ENCODE measurements at regions not wholly inside any gene's neighbourhood (a gene's known extent, or its start where the extent isn't known, plus 50 kb on each side); places are given as distances from the start of the nearest gene placed in this dataset.

DNA sequence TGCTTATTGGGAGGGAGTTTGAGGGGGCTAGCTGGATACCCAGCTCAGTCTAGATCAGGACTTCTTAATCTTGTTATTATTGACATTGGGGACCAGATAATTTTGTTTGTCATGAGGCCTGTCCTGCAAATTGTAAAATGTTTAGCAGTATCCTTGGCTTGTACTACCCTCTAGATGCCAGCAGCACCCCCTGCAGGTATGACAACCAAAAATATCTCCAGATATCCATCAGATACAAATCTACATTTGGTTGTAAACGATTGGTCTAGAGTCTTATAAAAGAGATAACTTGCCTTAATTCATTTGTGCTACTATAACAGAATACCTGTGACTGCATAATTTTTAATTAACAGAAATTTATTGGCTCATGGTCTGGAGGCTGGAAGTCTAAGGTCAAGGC lies 1232.2 kb downstream of the XPNPEP1 start:
- no peak for TF ChIP-seq EZH2 (IDR thresholded peaks at IDR 0.05; ENCODE audit: borderline replicate concordance, insufficient read depth, low read depth, low read length, poor library complexity, severe bottlenecking)
- TF ChIP-seq, protein P1, sequence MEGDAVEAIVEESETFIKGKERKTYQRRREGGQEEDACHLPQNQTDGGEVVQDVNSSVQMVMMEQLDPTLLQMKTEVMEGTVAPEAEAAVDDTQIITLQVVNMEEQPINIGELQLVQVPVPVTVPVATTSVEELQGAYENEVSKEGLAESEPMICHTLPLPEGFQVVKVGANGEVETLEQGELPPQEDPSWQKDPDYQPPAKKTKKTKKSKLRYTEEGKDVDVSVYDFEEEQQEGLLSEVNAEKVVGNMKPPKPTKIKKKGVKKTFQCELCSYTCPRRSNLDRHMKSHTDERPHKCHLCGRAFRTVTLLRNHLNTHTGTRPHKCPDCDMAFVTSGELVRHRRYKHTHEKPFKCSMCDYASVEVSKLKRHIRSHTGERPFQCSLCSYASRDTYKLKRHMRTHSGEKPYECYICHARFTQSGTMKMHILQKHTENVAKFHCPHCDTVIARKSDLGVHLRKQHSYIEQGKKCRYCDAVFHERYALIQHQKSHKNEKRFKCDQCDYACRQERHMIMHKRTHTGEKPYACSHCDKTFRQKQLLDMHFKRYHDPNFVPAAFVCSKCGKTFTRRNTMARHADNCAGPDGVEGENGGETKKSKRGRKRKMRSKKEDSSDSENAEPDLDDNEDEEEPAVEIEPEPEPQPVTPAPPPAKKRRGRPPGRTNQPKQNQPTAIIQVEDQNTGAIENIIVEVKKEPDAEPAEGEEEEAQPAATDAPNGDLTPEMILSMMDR (IDR thresholded peaks at IDR 0.05): no peak
- Histone ChIP-seq H3K27me3 (replicated peaks in 1 of 4; ENCODE audit: control extremely low read depth in 1 of 4, control insufficient read depth in 3 of 4, insufficient read depth in 4 of 4, low read length in 3 of 4) (no peaks in the 10 kb centered on the region), H3K9ac (ENCODE audit: low read length) (no peak overlapping the region), H3K4me3 (ENCODE audit: control extremely low read depth in 1 of 5, extremely low read depth in 1 of 5, insufficient read depth in 1 of 5, low read depth in 2 of 5, low read length in 4 of 5) (no peak overlapping the region), H4K20me1 (ENCODE audit: control insufficient read depth, insufficient read depth, low read length, poor library complexity, severe bottlenecking) (no peaks in the 10 kb centered on the region), H3K9me3 (ENCODE audit: control extremely low read depth in 1 of 3, control insufficient read depth in 2 of 3, insufficient read depth in 1 of 3, low read length in 2 of 3) (peaks cover 0 to 3% (median 0%) of the 10 kb centered on the region in 3 donors), H3K36me3 (replicated peaks in 1 of 2; ENCODE audit: control extremely low read depth in 1 of 2, control insufficient read depth in 1 of 2, extremely low read depth in 1 of 2, insufficient read depth in 2 of 2, low read length in 1 of 2) (no peaks in the 10 kb centered on the region), H3K4me2 (replicated peaks; ENCODE audit: low read depth, low read length, poor library complexity, severe bottlenecking) (no peak overlapping the region), H3K27ac (ENCODE audit: low read length in 2 of 2) (no peak overlapping the region), H3K79me2 (ENCODE audit: control insufficient read depth, insufficient read depth, low read length) (no peaks in the 10 kb centered on the region), H3K4me1 (ENCODE audit: control insufficient read depth in 2 of 2, insufficient read depth in 2 of 2, low read length in 2 of 2) (no peaks in the 10 kb centered on the region), H2AFZ (ENCODE audit: insufficient read depth, low read depth, low read length, poor library complexity, severe bottlenecking) (no peak overlapping the region)
- H3K27me3 Mint-ChIP-seq: no peaks in the 10 kb centered on the region
- POLR2A ChIA-PET: no interaction called here
- WGBS (ENCODE audit: insufficient coverage): no CpG with 5 or more reads among the region's 1 CpG
- no peak overlapping the region for H3K27ac Mint-ChIP-seq
- H3K4me1 Mint-ChIP-seq: no peaks in the 10 kb centered on the region
- intact Hi-C loops (cut with micrococcal nuclease): no loop called here
- H3K4me3 Mint-ChIP-seq: no peak overlapping the region
- no peak for ATAC-seq (ENCODE audit: low read depth)
- DNase-seq: no peak
- peaks cover 4% of the 10 kb centered on the region for H3K9me3 Mint-ChIP-seq (ENCODE audit: insufficient read depth)
- CTCF ChIA-PET: no interaction called here

DNA sequence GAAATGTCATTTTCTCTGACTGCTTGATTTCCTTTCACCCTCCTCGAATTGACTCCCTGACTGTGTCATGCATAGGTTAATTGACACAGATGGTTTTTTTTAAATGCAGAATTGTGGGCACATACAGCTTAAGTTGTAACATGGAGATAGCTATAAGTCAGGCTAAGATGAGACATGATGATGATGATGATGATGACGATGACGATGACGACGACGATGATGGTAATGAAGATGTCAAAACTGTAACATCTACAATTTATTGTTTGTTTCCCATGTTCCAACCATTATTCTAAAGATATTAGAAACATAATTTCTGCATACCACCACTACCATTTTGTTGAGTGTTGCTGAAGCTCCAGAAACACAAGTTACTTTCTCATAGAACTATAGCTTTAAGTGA lies 1232.8 kb downstream of the XPNPEP1 start:
- no peak overlapping the region for H3K4me3 ChIP-seq (ENCODE audit: control extremely low read depth in 1 of 5, extremely low read depth in 1 of 5, insufficient read depth in 1 of 5, low read depth in 2 of 5, low read length in 4 of 5)
- no peaks in the 10 kb centered on the region for H3K79me2 ChIP-seq (ENCODE audit: control insufficient read depth, insufficient read depth, low read length)
- no peak overlapping the region for H3K9ac ChIP-seq (ENCODE audit: low read length)
- ATAC-seq (ENCODE audit: low read depth) (no peak), DNase-seq (no peak)
- Mint-ChIP-seq H3K9me3 (ENCODE audit: insufficient read depth) (peaks cover 4% of the 10 kb centered on the region), H3K4me3 (no peak overlapping the region), H3K27ac (no peak overlapping the region), H3K27me3 (no peaks in the 10 kb centered on the region), H3K4me1 (no peaks in the 10 kb centered on the region)
- no peak overlapping the region for H2AFZ ChIP-seq (ENCODE audit: insufficient read depth, low read depth, low read length, poor library complexity, severe bottlenecking)
- peaks cover 0 to 3% (median 0%) of the 10 kb centered on the region in 3 donors for H3K9me3 ChIP-seq (ENCODE audit: control extremely low read depth in 1 of 3, control insufficient read depth in 2 of 3, insufficient read depth in 1 of 3, low read length in 2 of 3)
- no peak overlapping the region for H3K4me2 ChIP-seq (replicated peaks; ENCODE audit: low read depth, low read length, poor library complexity, severe bottlenecking)
- no CpG with 5 or more reads among the region's 6 CpGs for WGBS (ENCODE audit: insufficient coverage)
- no peak overlapping the region for H3K27ac ChIP-seq (ENCODE audit: low read length in 2 of 2)
- no peaks in the 10 kb centered on the region for H3K27me3 ChIP-seq (replicated peaks in 1 of 4; ENCODE audit: control extremely low read depth in 1 of 4, control insufficient read depth in 3 of 4, insufficient read depth in 4 of 4, low read length in 3 of 4)
- ChIA-PET CTCF (no interaction called here), POLR2A (no interaction called here)
- no peaks in the 10 kb centered on the region for H4K20me1 ChIP-seq (ENCODE audit: control insufficient read depth, insufficient read depth, low read length, poor library complexity, severe bottlenecking)
- intact Hi-C loops (cut with micrococcal nuclease): no loop called here
- H3K4me1 ChIP-seq (ENCODE audit: control insufficient read depth in 2 of 2, insufficient read depth in 2 of 2, low read length in 2 of 2): no peaks in the 10 kb centered on the region
- no peak for TF ChIP-seq EZH2 (IDR thresholded peaks at IDR 0.05; ENCODE audit: borderline replicate concordance, insufficient read depth, low read depth, low read length, poor library complexity, severe bottlenecking)
- TF ChIP-seq, protein P1 (IDR thresholded peaks at IDR 0.05): no peak
- no peaks in the 10 kb centered on the region for H3K36me3 ChIP-seq (replicated peaks in 1 of 2; ENCODE audit: control extremely low read depth in 1 of 2, control insufficient read depth in 1 of 2, extremely low read depth in 1 of 2, insufficient read depth in 2 of 2, low read length in 1 of 2)

All from B cell (primary cell).